ENCODE measurements at regions not wholly inside any gene's neighbourhood (a gene's known extent, or its start where the extent isn't known, plus 50 kb on each side); places are given as distances from the start of the nearest gene placed in this dataset.

GRCh38 chr3:165283328-165283727, 87.1 kb upstream of the SLITRK3 start:
- DNase-seq = no peak

DNA sequence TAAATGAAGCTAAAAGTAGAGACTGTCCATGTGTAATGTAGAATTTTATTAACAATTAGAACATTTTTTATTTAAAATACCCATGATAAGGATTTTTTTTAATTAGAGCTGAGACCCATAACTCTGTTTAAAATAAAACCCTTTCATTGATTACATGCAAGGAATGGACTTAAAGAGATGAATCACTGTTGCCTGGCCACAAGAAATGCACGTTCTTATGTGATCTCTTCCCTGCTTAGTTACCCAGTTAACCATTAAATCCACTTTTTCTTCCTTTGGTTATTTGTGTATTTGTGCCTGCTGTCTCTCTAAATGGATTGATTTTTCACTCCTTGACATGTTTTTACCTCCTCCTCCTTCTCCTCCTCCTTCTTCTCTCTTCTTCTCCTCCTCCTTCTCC, 83.3 kb upstream of the SLITRK3 start:
- no peak for DNase-seq

- DNase-seq = no peak
Measured at GRCh38 chr3:165273411-165273810, 77.2 kb upstream of the SLITRK3 start.

DNA sequence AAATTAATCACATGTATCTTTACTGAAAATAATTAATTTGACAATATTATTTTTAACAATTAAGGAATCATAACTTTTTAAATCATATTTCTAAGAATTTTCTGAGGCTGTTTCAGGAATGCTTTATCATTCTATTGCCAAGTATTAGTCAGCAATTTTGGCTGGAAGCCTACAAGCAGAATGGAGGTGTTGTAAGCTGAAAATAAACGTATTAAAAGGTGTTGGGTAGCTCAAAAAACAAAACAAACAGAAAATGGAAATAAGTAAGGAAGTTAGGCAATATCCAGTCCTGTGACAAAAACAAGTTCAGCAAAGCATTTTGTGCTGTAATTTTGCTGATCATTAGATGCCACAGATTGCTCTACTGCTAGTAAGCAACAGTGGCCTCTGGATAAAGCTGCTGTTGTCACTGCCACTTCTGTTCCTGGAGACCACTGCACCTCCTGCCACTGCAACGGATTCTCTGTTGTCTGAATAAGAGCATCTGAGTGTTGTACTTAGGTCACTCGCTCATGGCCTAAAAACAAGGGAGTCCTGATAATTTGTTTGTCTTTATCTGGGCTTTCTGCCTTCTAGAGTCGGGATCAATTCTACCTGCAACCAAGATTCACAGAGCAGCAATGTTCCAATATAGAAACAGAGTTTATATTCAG, 63.5 kb upstream of the SLITRK3 start:
- no peak for DNase-seq

DNA sequence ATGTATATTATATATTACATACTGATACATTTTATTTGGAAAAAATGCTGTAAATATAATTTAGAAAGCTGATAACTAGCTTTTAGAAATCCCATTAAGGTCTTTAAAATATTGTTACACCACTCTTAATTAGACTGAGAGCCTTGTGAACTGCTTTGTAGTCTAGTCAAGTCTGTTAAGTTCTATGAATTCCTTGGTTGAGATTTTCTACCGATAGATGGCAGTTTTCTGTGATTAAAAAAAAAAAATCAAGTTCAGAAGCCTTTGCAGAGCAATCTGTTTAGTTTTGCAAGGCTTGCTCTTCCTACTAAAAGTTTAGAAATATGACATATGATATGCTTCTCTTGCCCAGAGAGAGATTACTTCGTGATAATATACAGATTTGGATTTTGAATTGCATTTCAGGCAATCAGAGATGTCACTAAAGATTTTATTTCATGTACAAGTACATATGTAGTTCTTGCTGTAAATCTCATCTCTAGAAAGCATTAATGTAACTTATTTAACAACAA, 60.4 kb upstream of the SLITRK3 start:
- no peak for DNase-seq

GRCh38 chr3:165254812-165255211, 58.6 kb upstream of the SLITRK3 start:
- peak; percentile 65 for DNase-seq
